Ishikawa (cell line): ENCODE measurements at regions not wholly inside any gene's neighbourhood (a gene's known extent, or its start where the extent isn't known, plus 50 kb on each side); places are given as distances from the start of the nearest gene placed in this dataset.

Experiments
- CEBPB ChIP-seq: IDR thresholded peaks from 2 replicates; pipeline ENCODE4 v1.6.1; 2012
- EGR1 ChIP-seq: IDR thresholded peaks from 2 replicates; pipeline ENCODE4 v1.6.1; 2012
- EP300 ChIP-seq: IDR thresholded peaks from 2 replicates; pipeline ENCODE4 v1.6.1; 2012; ENCODE audit warnings: borderline replicate concordance
- FOXM1 ChIP-seq: IDR thresholded peaks from 2 replicates; pipeline ENCODE4 v1.6.1; 2012; ENCODE audit warnings: low read depth, borderline replicate concordance
- NFIC ChIP-seq: IDR thresholded peaks from 2 replicates; pipeline ENCODE4 v1.6.1; 2012
- RAD21 ChIP-seq: IDR thresholded peaks from 2 replicates; pipeline ENCODE4 v1.6.1; 2012; ENCODE audit warnings: low read depth
- REST ChIP-seq: IDR thresholded peaks from 2 replicates; pipeline ENCODE4 v1.6.1; 2012; ENCODE audit warnings: low read depth, mild to moderate bottlenecking
- TAF1 ChIP-seq: IDR thresholded peaks from 2 replicates; pipeline ENCODE4 v1.6.1; 2012; ENCODE audit warnings: low read depth, mild to moderate bottlenecking
- TCF12 ChIP-seq: IDR thresholded peaks from 2 replicates; pipeline ENCODE4 v1.6.1; 2012; ENCODE audit warnings: low read depth
- YY1 ChIP-seq: IDR thresholded peaks from 2 replicates; pipeline ENCODE4 v1.6.1; 2012; ENCODE audit warnings: low read depth
- ZBTB7A ChIP-seq: IDR thresholded peaks from 2 replicates; pipeline ENCODE4 v1.6.1; 2012; ENCODE audit warnings: low read depth
- TF ChIP-seq, protein P1 (sequence below): IDR thresholded peaks from 2 replicates; pipeline ENCODE4 v1.6.1; 2012

DNA sequence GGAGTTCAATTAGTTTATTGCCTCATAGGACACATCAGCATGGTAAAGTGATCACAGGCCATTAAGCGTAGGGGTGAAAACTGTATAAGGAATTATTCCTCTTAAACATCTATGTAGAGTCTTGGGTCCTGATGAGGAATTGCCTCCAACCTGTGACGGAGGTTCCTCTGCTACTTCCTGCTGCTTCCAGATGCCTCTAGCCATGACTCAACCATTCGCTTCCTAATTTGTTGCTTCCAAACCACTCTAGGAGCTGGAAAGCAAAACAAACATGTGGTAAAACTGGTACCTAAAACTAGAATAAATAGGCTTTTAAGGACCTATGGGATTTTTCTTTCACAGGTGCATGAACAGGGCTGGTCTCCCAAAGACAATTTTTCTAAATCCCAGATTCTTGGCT lies 253.8 kb downstream of the KLF12 start:
- TF ChIP-seq YY1 = no peak
- TF ChIP-seq EP300 = no peak
- no peak for TF ChIP-seq NFIC
- no peak for TF ChIP-seq REST
- no peak for TF ChIP-seq TAF1
- TF ChIP-seq ZBTB7A = no peak
- no peak for TF ChIP-seq FOXM1
- TF ChIP-seq, protein P1, sequence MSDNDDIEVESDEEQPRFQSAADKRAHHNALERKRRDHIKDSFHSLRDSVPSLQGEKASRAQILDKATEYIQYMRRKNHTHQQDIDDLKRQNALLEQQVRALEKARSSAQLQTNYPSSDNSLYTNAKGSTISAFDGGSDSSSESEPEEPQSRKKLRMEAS = no peak
- no peak for TF ChIP-seq CEBPB
- no peak for TF ChIP-seq RAD21
- TF ChIP-seq EGR1 = no peak
- TF ChIP-seq TCF12 = no peak
